ENCODE measurements at regions not wholly inside any gene's neighbourhood (a gene's known extent, or its start where the extent isn't known, plus 50 kb on each side); places are given as distances from the start of the nearest gene placed in this dataset.
"Not testable (repeated sequence)": the region's sequence is repeated elsewhere in the genome, so short reads cannot be mapped to it uniquely, and the experiment has no call there.

- Histone ChIP-seq H3K27me3 (ENCODE audit: control insufficient read depth, low read length) (no peaks in the 10 kb centered on the region), H3K9me3 (ENCODE audit: control insufficient read depth, insufficient read depth, low read length) (no peaks in the 10 kb centered on the region), H3K9me2 (replicated peaks; ENCODE audit: control insufficient read depth, low read length) (no peaks in the 10 kb centered on the region), H3K4me3 (ENCODE audit: low read length) (no peak overlapping the region), H3K4me2 (ENCODE audit: low read length) (no peak overlapping the region), H3K4me1 (ENCODE audit: control insufficient read depth, low read length) (no peaks in the 10 kb centered on the region), H3K27ac (ENCODE audit: low read depth, low read length) (no peak overlapping the region), H3K36me3 (ENCODE audit: control insufficient read depth, low read length) (no peaks in the 10 kb centered on the region), H3F3A (ENCODE audit: control insufficient read depth, insufficient read depth) (no peaks in the 10 kb centered on the region), H3K79me2 (ENCODE audit: control insufficient read depth, low read length) (no peaks in the 10 kb centered on the region), H4K20me1 (ENCODE audit: control insufficient read depth, insufficient read depth, low read depth, low read length) (no peaks in the 10 kb centered on the region)
- TF ChIP-seq EZH2phosphoT487 (IDR thresholded peaks at IDR 0.05; ENCODE audit: borderline replicate concordance, low read length): no peak
- TF ChIP-seq CTCF (IDR thresholded peaks at IDR 0.05; ENCODE audit: low read depth, low read length, poor library complexity, severe bottlenecking): no peak
These were observed 164.7 kb upstream of the NR2F2 start for GRCh38 chr15:96165775-96166174.

GRCh38 chr15:96166223-96167200, 164.0 kb upstream of the NR2F2 start:
- TF ChIP-seq EZH2phosphoT487 (IDR thresholded peaks at IDR 0.05; ENCODE audit: borderline replicate concordance, low read length): no peak
- TF ChIP-seq CTCF (IDR thresholded peaks at IDR 0.05; ENCODE audit: low read depth, low read length, poor library complexity, severe bottlenecking): no peak
- Histone ChIP-seq H3K27ac (ENCODE audit: low read depth, low read length) (no peak overlapping the region), H3K4me3 (ENCODE audit: low read length) (no peak overlapping the region)

GRCh38 chr15:96170616-96170978, 159.9 kb upstream of the NR2F2 start:
- H3K4me3 ChIP-seq (ENCODE audit: low read length); H3K79me2 ChIP-seq (ENCODE audit: control insufficient read depth, low read length); H3K27me3 ChIP-seq (ENCODE audit: control insufficient read depth, low read length); H3K27ac ChIP-seq (ENCODE audit: low read depth, low read length); H3K9me2 ChIP-seq (replicated peaks; ENCODE audit: control insufficient read depth, low read length); H3F3A ChIP-seq (ENCODE audit: control insufficient read depth, insufficient read depth); H3K4me1 ChIP-seq (ENCODE audit: control insufficient read depth, low read length); H4K20me1 ChIP-seq (ENCODE audit: control insufficient read depth, insufficient read depth, low read depth, low read length); H3K36me3 ChIP-seq (ENCODE audit: control insufficient read depth, low read length); H3K4me2 ChIP-seq (ENCODE audit: low read length); H3K9me3 ChIP-seq (ENCODE audit: control insufficient read depth, insufficient read depth, low read length): not testable (repeated sequence)

More at GRCh38 chr15:96166223-96167200, 164.0 kb upstream of the NR2F2 start:
- Histone ChIP-seq H3K27me3 (ENCODE audit: control insufficient read depth, low read length) (no peaks in the 10 kb centered on the region), H3K79me2 (ENCODE audit: control insufficient read depth, low read length) (no peaks in the 10 kb centered on the region), H3F3A (ENCODE audit: control insufficient read depth, insufficient read depth) (no peaks in the 10 kb centered on the region), H3K36me3 (ENCODE audit: control insufficient read depth, low read length) (no peaks in the 10 kb centered on the region), H3K4me2 (ENCODE audit: low read length) (no peak overlapping the region), H3K9me2 (replicated peaks; ENCODE audit: control insufficient read depth, low read length) (no peaks in the 10 kb centered on the region), H3K9me3 (ENCODE audit: control insufficient read depth, insufficient read depth, low read length) (no peaks in the 10 kb centered on the region), H3K4me1 (ENCODE audit: control insufficient read depth, low read length) (no peaks in the 10 kb centered on the region), H4K20me1 (ENCODE audit: control insufficient read depth, insufficient read depth, low read depth, low read length) (no peaks in the 10 kb centered on the region)

- H4K20me1 ChIP-seq (ENCODE audit: control insufficient read depth, insufficient read depth, low read depth, low read length): no peaks in the 10 kb centered on the region
- H3K36me3 ChIP-seq (ENCODE audit: control insufficient read depth, low read length): no peaks in the 10 kb centered on the region
- TF ChIP-seq CTCF (IDR thresholded peaks at IDR 0.05; ENCODE audit: low read depth, low read length, poor library complexity, severe bottlenecking) (no peak), EZH2phosphoT487 (IDR thresholded peaks at IDR 0.05; ENCODE audit: borderline replicate concordance, low read length) (no peak)
- no peak overlapping the region for H3K4me2 ChIP-seq (ENCODE audit: low read length)
- no peaks in the 10 kb centered on the region; the same call in 1 of the 2 replicates for H3K9me2 ChIP-seq (replicated peaks; ENCODE audit: control insufficient read depth, low read length)
- H3K4me3 ChIP-seq (ENCODE audit: low read length): no peak overlapping the region
- no peaks in the 10 kb centered on the region for H3K9me3 ChIP-seq (ENCODE audit: control insufficient read depth, insufficient read depth, low read length)
- no peaks in the 10 kb centered on the region for H3K4me1 ChIP-seq (ENCODE audit: control insufficient read depth, low read length)
- H3K27ac ChIP-seq (ENCODE audit: low read depth, low read length): no peak overlapping the region
- H3F3A ChIP-seq (ENCODE audit: control insufficient read depth, insufficient read depth): no peaks in the 10 kb centered on the region
- H3K27me3 ChIP-seq (ENCODE audit: control insufficient read depth, low read length): no peaks in the 10 kb centered on the region
- H3K79me2 ChIP-seq (ENCODE audit: control insufficient read depth, low read length): no peaks in the 10 kb centered on the region
These were observed 159.3 kb upstream of the NR2F2 start for GRCh38 chr15:96170979-96171739.

Measured in DOHH2 (cell line).